GM12875 (cell line): ENCODE measurements at regions not wholly inside any gene's neighbourhood (a gene's known extent, or its start where the extent isn't known, plus 50 kb on each side); places are given as distances from the start of the nearest gene placed in this dataset.
"Not testable (repeated sequence)": the region's sequence is repeated elsewhere in the genome, so short reads cannot be mapped to it uniquely, and the experiment has no call there.

Source experiments
- H3K4me3 ChIP-seq: one replicate; pipeline ENCODE4 v1.5.1; 2011; ENCODE audit warnings: low read depth, low read length, control low read depth
- TF ChIP-seq, protein P1 (sequence below): IDR thresholded peaks from 2 replicates; pipeline ENCODE4 v1.5.1; 2011; ENCODE audit warnings: low read depth, mild to moderate bottlenecking, control low read depth, inconsistent platforms, low read length, moderate library complexity, borderline replicate concordance; ENCODE audit not compliant: insufficient read depth

GRCh38 chr10:16119445-16119844 lies 259.1 kb upstream of the MINDY3 start:
- H3K4me3 ChIP-seq: no peak overlapping the region
- TF ChIP-seq, protein P1, sequence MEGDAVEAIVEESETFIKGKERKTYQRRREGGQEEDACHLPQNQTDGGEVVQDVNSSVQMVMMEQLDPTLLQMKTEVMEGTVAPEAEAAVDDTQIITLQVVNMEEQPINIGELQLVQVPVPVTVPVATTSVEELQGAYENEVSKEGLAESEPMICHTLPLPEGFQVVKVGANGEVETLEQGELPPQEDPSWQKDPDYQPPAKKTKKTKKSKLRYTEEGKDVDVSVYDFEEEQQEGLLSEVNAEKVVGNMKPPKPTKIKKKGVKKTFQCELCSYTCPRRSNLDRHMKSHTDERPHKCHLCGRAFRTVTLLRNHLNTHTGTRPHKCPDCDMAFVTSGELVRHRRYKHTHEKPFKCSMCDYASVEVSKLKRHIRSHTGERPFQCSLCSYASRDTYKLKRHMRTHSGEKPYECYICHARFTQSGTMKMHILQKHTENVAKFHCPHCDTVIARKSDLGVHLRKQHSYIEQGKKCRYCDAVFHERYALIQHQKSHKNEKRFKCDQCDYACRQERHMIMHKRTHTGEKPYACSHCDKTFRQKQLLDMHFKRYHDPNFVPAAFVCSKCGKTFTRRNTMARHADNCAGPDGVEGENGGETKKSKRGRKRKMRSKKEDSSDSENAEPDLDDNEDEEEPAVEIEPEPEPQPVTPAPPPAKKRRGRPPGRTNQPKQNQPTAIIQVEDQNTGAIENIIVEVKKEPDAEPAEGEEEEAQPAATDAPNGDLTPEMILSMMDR: no peak

DNA sequence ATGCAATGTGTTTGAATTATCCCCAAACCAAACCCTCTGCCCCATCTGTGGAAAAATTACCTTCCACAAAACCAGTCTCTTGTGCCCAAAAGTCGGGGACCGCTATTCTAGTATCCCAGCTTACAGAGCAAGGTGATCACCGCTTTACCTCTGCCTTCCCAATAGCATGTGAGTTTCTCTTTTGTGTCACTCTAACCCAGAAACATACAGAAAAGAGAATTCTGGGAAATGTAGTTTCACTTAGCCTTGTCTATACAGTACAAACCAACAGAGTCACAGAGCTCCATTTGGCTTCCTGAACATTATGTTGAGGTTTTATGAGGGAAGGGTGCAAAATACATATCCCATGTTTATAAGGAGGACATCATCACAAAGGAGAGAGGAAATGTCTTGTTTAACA lies 260.3 kb upstream of the MINDY3 start:
- H3K4me3 ChIP-seq: no peak overlapping the region
- TF ChIP-seq, protein P1: no peak

GRCh38 chr10:16141499-16141898 lies 281.2 kb upstream of the MINDY3 start:
- no peak overlapping the region for H3K4me3 ChIP-seq
- TF ChIP-seq, protein P1: no peak

GRCh38 chr10:16146993-16147392 lies 286.7 kb upstream of the MINDY3 start:
- no peak overlapping the region for H3K4me3 ChIP-seq

DNA sequence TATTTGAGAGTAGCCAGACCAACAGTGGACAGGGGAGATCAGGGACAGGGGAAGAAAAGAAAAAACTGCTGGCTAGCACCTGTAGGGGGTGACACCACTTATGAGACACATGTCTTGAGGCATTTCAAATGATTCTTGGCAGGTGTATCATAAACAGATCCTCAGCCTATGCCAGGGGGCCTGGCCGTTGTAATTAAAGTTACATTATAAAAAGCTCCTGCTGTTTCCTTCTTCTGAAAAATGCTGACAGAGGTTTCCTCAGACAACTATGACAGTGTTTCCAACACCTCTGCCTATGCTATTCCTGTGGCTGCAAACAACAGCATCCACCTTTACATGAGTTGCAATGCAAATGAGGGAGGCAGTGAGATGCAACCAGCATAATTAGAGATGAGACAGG lies 281.0 kb upstream of the PTER start:
- TF ChIP-seq, protein P1: no peak
- H3K4me3 ChIP-seq: no peak overlapping the region

More at GRCh38 chr10:16146993-16147392, 286.7 kb upstream of the MINDY3 start:
- TF ChIP-seq, protein P1: no peak

DNA sequence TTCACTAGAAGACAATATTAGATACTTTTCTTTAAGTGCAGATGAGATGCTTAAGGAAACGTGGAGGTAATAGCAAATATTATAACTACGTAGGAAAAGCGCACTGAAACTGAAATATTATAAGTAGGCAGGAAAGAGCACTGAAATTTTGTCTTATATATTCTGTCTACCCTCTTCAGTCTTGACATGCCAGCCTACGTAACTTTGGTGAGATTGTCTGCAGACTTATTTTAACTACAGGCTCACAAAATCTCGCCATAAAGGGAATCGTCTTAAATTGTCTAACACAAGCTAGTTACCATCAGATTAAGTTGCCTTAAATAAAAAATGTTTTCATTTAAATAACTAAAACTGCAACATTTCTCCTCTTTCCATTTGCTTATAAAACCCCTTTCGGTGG lies 280.1 kb upstream of the PTER start:
- TF ChIP-seq, protein P1: no peak

DNA sequence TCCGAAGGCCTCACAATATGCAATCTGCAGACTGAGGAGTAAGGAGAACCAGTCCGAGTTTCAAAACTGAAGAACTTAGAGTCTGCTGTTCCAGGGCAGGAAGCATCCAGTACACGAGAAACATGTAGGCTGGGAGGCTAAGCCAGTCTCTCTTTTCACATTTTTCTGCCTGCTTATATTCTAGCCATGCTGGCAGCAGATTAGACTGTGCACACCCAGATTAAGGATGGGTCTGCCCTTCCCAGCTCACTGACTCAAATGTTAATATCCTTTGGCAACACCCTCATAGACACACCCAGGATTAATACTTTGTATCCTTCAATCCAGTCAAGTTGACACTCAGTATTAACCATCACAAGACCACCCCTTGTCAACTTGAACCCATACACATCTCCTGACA lies 271.7 kb upstream of the PTER start:
- not testable (repeated sequence) for H3K4me3 ChIP-seq

More for the DNA sequence above, 280.1 kb upstream of the PTER start:
- no peak overlapping the region for H3K4me3 ChIP-seq

- TF ChIP-seq, protein P1: no peak
- H3K4me3 ChIP-seq: no peak overlapping the region
These were observed 254.7 kb upstream of the PTER start for GRCh38 chr10:16182144-16182543.
